Sigmoid colon (tissue), 6 donors: ENCODE measurements at regions not wholly inside any gene's neighbourhood (a gene's known extent, or its start where the extent isn't known, plus 50 kb on each side); places are given as distances from the start of the nearest gene placed in this dataset.
"Not testable (repeated sequence)": the region's sequence is repeated elsewhere in the genome, so short reads cannot be mapped to it uniquely, and the experiment has no call there.

ENCODE experiments used
- DNase-seq: peaks from one replicate; pipeline ENCODE4 v3.0.0-alpha.2; 2019
- H3K27ac ChIP-seq, 4 donors: fragments of 200-600 bp; sonication (generic); one replicate each; pipeline ENCODE4 v1.5.1; 2016 to 2019; ENCODE audit warnings: mild to moderate bottlenecking in 1 of 4
- H3K27me3 ChIP-seq, 3 donors: fragments of 200-600 bp; sonication (generic); one replicate each; pipeline ENCODE4 v1.5.1; 2019; ENCODE audit warnings: mild to moderate bottlenecking in 1 of 3
- H3K36me3 ChIP-seq, 4 donors: fragments of 200-600 bp; sonication (generic); one replicate each; pipeline ENCODE4 v1.5.1; 2016 to 2019
- H3K4me1 ChIP-seq, 4 donors: fragments of 200-600 bp; sonication (generic); one replicate each; pipeline ENCODE4 v1.5.1; 2017 to 2019
- H3K4me3 ChIP-seq, 4 donors: fragments of 200-600 bp; sonication (generic); one replicate each; pipeline ENCODE4 v1.5.1; 2017 to 2019; ENCODE audit warnings: mild to moderate bottlenecking in 2 of 4, moderate library complexity in 1 of 4
- H3K9me3 ChIP-seq, 4 donors: fragments of 200-600 bp in 3 of 4; sonication (generic) in 3 of 4; one replicate each; pipeline versions ENCODE4 v1.5.1 to v1.6.1; 2013 to 2019
- EP300 ChIP-seq, 4 donors: sonication (generic); formaldehyde crosslinking; IDR thresholded peaks; one replicate each; pipeline ENCODE4 v1.6.1; 2017; ENCODE audit warnings: antibody characterized with exemption in 4 of 4
- POLR2A ChIP-seq, 2 donors: fragments of 450-650 bp; IDR thresholded peaks; one replicate each; pipeline ENCODE4 v1.6.1; 2016; ENCODE audit warnings: antibody characterized with exemption in 2 of 2, mild to moderate bottlenecking in 2 of 2, moderate library complexity in 2 of 2
- POLR2AphosphoS5 ChIP-seq, 4 donors: sonication (generic); formaldehyde crosslinking; IDR thresholded peaks; one replicate each; pipeline ENCODE4 v1.6.1; 2017; ENCODE audit warnings: antibody characterized with exemption in 4 of 4
- WGBS, 2 donors: extraction: QIAGEN DNeasy Blood & Tissue Kit; methylation state at CpG; one replicate each; pipeline ENCODE4 v1.1.7; 2013; 5-methylcytosine and 5-hydroxymethylcytosine counted together
- intact Hi-C: fragments of 100-400 bp; cut with DNase I; formaldehyde crosslinking; loops from one replicate; pipeline ENCODE4 v1.15.1; 2023
- small RNA-seq, 3 donors: library from RNA; depleted of rRNA; stranded (forward); fragments of <200 nt; gene quantifications; one replicate each; pipeline ENCODE3, GENCODE V24; 2016
- TF ChIP-seq, protein P1 (sequence below), 4 experiments: fragments of 450-650 bp in 3 of 4; fragments of 200-600 bp in 1 of 4; IDR thresholded peaks; one replicate each; pipeline ENCODE4 v1.5.1; 2016 to 2019; ENCODE audit warnings: antibody characterized with exemption in 4 of 4, mild to moderate bottlenecking in 3 of 4, moderate library complexity in 2 of 4
- donor health status: healthy with polysubstance abuse.
- donor health status: healthy.

DNA sequence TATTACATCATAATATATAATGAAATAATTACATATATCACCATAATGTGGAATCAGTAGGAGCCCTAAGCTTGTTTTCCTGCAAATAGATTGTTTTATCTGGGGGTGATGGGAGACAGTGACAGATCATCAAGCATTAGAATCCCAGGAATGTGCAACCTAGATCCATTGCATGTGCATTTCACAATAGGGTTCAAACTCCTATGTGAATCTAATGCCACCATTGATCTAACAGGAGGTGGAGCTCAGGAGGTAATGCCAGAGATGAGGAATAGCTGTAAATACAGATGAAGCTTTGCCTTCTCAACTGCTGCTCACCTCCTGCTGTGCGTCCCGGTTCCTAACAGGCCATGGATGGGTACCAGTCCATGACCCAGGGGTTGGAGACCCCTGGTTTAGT is 63.8 kb upstream of the CHORDC1 start:
- Histone ChIP-seq H3K4me3 (no peak overlapping the region), H3K27me3 (no peaks in the 10 kb centered on the region), H3K36me3 (no peaks in the 10 kb centered on the region), H3K4me1 (no peaks in the 10 kb centered on the region), H3K27ac (no peak overlapping the region), H3K9me3 (no peaks in the 10 kb centered on the region)
- no peak for DNase-seq
- TF ChIP-seq, protein P1, sequence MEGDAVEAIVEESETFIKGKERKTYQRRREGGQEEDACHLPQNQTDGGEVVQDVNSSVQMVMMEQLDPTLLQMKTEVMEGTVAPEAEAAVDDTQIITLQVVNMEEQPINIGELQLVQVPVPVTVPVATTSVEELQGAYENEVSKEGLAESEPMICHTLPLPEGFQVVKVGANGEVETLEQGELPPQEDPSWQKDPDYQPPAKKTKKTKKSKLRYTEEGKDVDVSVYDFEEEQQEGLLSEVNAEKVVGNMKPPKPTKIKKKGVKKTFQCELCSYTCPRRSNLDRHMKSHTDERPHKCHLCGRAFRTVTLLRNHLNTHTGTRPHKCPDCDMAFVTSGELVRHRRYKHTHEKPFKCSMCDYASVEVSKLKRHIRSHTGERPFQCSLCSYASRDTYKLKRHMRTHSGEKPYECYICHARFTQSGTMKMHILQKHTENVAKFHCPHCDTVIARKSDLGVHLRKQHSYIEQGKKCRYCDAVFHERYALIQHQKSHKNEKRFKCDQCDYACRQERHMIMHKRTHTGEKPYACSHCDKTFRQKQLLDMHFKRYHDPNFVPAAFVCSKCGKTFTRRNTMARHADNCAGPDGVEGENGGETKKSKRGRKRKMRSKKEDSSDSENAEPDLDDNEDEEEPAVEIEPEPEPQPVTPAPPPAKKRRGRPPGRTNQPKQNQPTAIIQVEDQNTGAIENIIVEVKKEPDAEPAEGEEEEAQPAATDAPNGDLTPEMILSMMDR (IDR thresholded peaks at IDR 0.05): no peak
- TF ChIP-seq EP300 (IDR thresholded peaks at IDR 0.05) (no peak), POLR2A (IDR thresholded peaks at IDR 0.05) (no peak), POLR2AphosphoS5 (IDR thresholded peaks at IDR 0.05) (no peak)
- 81 to 96% methylated on average over 2 of the region's 2 CpGs for WGBS, 2 donors
- intact Hi-C loops: no loop called here

- Histone ChIP-seq H3K9me3 (no peaks in the 10 kb centered on the region), H3K27me3 (no peaks in the 10 kb centered on the region), H3K27ac (no peak overlapping the region), H3K36me3 (no peaks in the 10 kb centered on the region), H3K4me1 (no peaks in the 10 kb centered on the region), H3K4me3 (no peak overlapping the region)
- TF ChIP-seq, protein P1 (IDR thresholded peaks at IDR 0.05): no peak
- intact Hi-C loops: no loop called here
- WGBS, 2 donors: 69 to 84% methylated on average over 1 of the region's 1 CpG
- DNase-seq: no peak
Observed at GRCh38 chr11:90284171-90284570, 61.3 kb upstream of the CHORDC1 start.

- H3K27ac ChIP-seq, intact Hi-C loops, DNase-seq, H3K9me3 ChIP-seq, H3K4me3 ChIP-seq, H3K36me3 ChIP-seq, H3K4me1 ChIP-seq, H3K27me3 ChIP-seq: not testable (repeated sequence)
- WGBS, 2 donors: 93 to 94% methylated on average over 13 of the region's 13 CpGs
Observed at GRCh38 chr11:90282551-90283071, 59.8 kb upstream of the CHORDC1 start.

DNA sequence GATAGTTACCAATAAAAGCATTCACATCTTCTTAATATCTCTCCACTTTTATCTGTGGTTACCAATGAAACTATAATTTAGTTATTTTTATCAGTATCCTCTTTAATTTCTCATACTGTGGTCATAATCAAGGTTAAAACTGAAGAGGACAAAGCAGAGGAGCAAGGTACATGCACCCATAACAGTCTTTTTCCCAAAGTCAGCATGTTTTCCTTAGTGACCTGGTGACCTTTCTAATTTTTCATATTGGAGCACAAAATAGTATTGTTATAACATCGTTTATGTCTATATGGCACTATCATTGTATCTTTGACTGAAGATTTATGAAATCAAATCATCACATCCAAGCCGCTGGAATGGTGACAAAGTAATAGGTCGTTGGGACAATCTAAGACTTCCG is 51.5 kb upstream of the CHORDC1 start:
- Histone ChIP-seq H3K9me3 (no peaks in the 10 kb centered on the region), H3K27ac (no peak overlapping the region), H3K36me3 (no peaks in the 10 kb centered on the region), H3K4me1 (no peaks in the 10 kb centered on the region), H3K4me3 (no peak overlapping the region), H3K27me3 (no peaks in the 10 kb centered on the region)
- DNase-seq: no peak
- 80 to 90% methylated on average over 4 of the region's 4 CpGs for WGBS, 2 donors
- TF ChIP-seq POLR2A (IDR thresholded peaks at IDR 0.05) (no peak), POLR2AphosphoS5 (IDR thresholded peaks at IDR 0.05) (no peak), EP300 (IDR thresholded peaks at IDR 0.05) (no peak)
- TF ChIP-seq, protein P1 (IDR thresholded peaks at IDR 0.05): no peak
- intact Hi-C loops: no loop called here

Small RNA genes in the stretch of these regions (small RNA-seq; reads per million reads assigned to genes)
- 0 reads per million in 3 donors for gene AP001002.3
- gene MIR1261: 0 reads per million in 3 donors
- 0 reads per million in 3 donors for gene MIR4490
